CD4-positive, alpha-beta T cell treated with Interleukin-15 for 4 hours (primary cell): ENCODE measurements at regions not wholly inside any gene's neighbourhood (a gene's known extent, or its start where the extent isn't known, plus 50 kb on each side); places are given as distances from the start of the nearest gene placed in this dataset.
"Not testable (repeated sequence)": the region's sequence is repeated elsewhere in the genome, so short reads cannot be mapped to it uniquely, and the experiment has no call there.

ENCODE experiments used
- DNase-seq: peaks from one replicate; pipeline ENCODE4 v3.0.0-alpha.2; 2020; ENCODE audit warnings: low spot score

DNA sequence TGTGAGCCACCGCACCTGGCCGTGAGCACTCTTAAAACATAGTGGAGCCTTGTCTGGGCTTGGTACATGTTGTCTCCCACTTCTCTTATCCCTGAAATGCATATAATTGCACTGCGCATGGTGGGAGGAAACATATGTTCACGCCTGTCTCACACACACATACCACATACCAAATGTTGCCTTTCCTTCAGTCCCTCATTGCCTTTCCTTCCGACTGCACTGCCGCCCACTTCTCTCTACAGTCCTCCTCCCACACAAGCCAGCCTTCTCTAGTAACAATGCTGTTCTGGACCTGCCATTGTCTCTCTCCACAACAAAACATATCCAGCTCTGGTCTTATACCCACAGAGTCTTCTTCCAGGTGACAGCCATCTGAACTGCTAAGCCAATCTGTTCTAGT is 88.3 kb upstream of the PTHLH start:
- DNase-seq = no peak

DNA sequence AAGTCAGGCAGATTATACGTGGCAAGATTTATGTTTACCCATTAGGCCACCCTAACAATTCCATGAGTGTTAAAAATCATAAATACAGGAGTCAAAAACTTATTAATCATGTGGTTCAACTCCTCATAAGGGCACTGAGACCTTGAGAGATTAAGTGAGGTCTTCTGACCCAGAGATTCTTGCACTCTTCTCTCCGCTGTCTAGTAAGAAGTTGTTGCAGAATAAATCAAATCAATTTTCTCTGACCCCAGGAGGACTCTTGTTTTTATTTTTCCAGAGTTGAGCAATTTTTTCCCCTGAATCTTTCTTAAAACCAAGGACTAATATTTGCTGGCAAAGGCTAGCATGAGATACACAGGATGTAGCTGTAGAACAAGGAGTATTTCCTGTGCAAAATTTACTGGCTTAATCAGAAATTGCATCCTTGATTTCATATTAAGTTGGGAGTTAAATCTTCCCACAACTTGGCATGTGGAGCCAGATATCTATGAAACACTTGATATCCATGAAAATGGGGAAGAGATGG is 90.9 kb upstream of the PTHLH start:
- DNase-seq = no peak

DNA sequence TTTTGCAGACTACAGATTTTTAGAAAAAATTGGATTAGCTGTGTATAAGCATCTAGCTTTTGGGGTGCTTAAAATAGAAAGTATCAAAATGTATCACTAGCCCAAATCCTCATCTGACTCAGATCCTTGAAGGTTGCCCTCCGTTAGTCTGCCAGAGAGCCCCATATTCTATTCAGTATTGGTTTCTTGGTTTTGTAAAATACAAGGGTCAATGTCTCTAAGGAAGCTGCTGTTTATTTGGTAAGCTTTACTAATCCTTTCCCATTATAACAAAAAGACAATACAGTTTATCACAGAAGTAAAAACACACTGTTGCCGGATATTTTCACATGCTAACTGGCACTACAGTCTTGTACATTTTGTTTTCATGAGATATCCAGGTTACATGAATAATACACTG is 92.8 kb upstream of the PTHLH start:
- no peak for DNase-seq

DNA sequence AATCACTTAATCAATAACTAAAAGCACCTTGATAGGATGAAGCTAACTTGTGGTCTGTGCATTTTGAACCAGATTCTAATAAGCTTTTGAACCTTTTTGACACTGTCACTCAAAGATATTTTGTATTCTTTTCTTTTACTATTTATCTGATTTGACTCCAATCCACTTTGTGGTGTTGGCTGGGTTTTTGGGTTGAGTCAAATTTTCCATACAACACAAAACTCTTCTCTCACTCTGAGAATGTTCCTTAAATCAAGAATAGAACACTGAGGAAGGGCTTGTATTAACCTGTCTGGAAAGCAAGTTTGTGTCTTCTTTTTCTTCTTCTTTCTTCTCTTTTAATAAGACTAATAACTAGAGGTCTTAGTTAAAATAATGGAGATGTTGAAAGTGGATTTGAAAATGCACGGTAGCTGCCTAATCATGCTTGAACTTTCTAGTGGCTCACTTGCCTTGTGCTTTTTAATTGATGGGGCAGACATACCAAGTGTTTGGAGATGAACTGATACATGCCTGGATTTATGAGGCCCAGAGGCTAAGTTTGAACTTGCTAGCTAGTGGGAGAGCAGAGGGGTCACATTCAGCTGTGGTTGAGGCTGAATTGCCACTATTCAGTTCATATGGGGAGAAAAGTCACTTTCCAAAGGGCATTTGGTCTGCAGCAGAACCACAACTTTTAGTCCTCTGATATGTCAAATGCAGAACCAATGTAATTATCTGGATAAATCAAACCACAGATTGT is 93.5 kb upstream of the PTHLH start:
- DNase-seq = no peak

DNA sequence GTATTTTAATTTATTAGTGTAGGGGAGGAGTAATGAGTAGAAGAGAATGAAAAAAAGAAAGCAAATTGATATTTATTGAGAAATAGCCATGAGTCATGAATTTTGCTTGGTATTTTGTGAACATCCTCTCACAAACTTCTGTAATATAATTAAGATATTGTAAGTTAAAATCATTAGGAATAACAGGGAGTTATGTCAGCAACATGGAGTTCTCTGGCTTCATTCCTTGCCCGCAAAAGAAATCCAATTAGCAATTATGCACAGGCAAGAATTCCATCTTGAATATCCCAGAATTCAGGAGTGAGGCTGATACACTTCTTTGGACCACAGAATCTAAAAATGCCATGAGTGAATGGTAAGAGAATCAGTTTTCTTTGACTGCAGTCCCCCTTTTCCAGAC is 94.3 kb upstream of the PTHLH start:
- no peak for DNase-seq

DNA sequence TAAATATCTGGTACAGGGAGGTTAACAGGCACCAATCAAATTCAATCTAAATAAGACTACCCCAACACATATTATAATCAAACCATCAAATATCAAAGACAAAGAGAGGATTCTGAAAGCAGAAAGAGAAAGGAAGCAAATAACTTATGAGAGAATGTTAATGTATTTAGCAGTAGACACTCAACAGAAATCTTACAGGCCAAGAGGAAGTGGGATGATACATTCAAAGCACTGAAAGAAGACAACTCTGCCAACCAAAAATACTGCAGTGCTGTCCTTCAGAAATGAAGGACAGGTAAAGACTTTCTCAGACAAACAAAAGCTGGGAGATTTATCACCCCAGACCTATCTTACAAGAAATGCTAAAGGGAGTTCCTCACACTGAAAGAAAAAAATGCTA is 95.9 kb upstream of the PTHLH start:
- no peak for DNase-seq

DNA sequence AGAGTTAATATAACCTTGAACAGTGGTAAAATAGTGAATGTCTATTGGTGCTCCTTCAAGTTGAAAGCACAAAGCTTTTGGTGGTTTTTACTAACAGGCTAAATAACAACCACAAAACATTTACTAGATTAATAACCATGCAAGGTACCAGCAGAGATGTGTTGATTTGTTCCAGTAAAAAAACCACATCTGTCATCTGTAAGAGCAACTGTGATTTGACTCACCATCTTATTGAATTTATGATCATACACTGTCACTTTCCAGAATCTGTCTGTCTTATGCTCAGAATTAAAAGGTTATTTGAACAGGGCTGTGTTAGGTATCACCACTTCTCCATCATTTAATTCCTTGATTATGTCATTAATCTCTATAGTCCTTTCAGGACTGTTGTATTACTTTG is 107.0 kb upstream of the PTHLH start:
- DNase-seq = no peak

DNA sequence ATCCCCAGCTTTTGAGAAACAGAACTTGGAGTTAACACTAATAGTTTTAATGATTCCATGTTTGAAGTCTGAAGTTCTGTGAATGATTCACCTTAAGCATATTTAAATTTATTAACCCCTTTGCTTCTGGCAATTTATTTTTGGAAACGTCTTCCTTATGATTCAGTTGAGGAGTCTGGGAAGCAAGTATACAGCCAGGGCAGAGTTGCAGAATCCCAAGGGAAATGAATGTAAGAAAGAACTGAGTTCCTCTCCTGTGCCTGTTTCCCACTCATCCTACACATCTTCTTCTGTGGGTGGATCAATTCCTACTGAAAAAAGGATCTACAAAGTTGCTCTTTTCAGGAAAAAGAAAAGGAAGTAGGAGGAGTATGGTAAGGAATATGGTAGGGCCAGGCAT is 108.2 kb upstream of the CCDC91 start:
- no peak for DNase-seq

DNA sequence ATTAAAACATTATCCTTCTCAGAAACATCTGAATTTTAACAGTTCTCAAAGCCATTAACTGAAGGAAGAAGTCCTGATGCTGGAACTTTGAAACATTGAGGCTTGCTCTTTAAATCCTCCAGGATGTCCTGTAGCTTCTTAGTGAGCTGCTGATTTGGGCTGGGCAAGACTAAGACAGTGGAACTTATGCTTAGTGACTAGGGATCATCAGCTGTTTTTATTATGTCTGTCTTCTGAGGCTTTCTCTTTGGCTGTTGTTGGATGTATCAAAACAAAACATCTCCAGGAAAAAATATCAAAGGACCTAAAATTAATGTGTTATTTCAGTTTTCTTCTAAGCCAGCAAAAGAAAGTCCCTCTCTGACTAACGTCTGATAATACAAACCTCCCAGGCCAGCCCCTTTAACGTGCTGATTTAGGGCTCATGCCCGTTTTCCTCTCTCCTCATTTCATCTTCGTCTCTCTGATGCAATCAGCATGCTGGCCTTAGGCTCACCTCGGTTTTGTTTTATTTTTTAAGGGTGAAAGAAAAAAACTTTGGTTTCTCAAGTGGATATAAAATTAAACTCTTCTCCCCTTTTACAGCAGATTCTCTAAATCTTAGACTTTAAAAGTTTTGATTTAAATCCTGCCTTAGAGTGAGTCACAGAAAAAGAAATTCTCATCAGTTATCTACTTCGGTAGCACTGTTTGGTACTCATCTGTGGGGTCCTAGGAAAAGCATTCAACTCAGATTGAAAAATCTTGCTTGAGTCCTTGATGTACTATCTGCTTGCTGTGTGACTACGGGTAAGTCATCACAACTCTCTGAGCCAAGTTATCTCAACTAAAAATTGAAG is 106.2 kb upstream of the CCDC91 start:
- DNase-seq = no peak

DNA sequence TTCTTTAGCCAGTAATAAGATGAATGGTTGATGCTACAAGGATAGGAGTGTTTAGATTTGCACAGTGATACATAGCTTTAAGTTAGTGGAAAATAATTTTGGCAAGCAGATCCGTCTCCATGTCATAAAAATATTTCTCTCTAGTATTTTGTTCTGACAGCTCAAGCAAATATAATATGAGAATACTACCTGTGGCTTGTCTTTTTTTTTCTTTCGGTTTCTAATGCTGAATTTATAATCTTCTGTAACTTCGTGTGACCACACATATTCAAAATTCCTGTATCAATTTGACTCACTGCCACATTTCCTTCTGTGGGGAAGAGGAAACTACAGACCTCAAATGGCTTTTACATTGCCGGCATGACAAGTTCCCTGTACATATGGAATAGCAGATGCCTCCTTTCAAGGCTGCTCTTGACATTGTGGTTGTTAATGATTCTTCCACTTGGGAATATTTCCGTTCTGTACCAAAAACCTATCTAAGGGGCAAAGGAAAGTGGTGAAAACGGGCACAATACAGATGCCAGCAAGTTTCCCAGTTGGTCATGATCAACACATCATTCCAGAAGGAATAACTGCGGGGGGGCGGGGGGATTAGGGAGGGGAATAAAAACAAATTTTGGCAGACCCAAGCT is 103.6 kb upstream of the CCDC91 start:
- DNase-seq = no peak

DNA sequence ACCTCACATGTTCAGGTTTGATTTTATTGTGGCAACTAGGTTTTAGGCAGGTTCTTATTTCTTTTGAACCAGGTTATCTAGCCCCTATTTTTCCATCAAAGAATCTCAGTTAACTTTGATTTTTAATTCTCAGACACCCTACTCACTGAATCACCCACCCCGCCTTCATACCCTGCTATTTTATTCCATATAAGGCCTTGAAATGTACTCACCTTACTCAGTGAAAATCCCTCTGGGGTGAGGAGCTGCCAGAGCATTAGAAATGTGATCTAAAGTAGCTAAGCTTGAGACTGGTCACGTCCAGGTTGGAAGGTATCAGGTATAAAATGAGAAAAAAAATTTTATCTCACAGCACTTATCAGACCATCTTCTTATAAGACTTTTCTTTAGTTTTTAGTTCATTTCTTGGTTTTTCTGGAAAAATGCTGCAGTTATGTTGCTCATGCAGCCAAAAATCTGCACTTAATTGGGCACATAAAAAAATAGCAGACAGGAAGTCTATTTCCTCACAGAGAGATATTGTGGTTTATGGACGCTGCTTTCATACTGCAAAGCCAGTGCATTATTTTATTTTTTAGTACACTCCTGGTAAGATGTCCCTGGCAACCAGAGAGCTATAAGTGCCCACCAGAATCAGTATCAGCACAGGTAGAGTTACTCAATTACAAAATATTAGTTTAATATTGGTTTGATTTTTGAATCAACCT is 101.5 kb upstream of the CCDC91 start:
- DNase-seq = no peak

DNA sequence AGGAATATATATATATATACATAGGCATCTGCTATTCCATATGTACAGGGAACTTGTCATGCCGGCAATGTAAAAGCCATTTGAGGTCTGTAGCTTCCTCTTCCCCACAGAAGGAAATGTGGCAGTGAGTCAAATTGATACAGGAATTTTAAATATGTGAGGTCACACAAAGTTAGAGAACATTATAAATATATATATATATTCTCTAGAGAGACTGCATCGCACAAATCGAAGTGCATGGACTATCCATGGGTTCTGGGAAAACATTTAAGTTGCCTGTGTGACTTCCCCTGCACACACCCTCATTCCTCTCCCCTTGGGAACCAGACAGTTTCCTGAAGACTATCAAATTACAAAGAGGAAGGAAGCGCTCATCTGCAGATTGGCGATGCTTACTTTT is 100.9 kb upstream of the CCDC91 start:
- DNase-seq = no peak

DNA sequence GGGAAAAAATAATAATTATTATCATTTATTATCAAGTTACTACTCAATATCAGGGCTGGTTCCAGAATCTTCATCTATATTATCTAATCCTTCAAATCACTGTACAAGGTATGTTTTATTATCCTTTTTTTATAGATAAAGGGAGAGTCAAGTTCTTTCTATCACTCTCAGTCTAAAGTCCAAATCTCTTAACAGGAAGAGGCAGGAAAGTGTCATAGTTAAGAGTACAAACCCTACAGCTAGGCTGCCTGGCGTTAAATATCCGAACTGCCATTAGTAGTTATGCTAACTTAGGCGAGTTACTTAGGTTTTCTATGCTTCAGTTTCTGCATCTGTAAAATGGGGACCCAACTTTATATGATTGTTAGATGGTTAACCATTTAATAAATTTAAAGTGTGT is 99.4 kb upstream of the CCDC91 start:
- no peak for DNase-seq

DNA sequence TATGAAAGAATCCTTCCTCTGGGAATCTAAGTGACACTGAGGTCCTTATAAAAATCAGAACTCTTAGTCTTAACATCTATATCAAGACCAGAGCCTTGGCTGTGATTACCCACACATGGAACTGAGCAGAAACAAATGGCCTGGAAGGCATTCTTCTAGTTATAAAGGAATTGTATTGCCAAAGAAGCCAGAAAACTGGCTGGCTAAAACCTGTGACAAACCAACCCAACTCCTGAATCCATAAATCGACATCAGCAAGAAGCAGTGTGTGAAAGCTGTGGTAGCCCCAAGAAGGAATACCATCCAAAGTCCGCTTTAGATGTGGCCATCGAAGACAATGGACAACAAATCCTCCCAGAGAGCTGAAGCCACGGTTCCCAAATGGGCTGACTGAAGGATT is 97.9 kb upstream of the CCDC91 start:
- no peak for DNase-seq

DNA sequence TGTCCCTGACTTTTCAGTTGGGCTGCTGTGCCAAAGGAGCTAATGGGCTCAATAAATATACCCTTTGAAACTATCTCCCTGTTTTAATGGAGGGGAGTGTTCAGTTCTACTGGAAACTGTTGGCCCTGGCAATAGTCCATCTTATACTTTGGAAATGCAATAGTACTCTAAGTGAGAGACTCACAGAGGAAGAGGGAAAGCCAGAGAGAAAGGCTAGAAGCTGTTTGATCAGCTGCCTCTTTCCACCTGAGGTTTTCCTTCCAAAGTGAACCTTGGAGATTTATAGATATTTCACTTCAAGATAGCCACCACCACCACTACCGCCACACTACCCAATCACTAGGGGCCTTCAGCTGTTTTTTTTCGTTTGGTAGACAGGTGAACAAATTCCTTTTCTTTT is 93.6 kb upstream of the CCDC91 start:
- DNase-seq = no peak

DNA sequence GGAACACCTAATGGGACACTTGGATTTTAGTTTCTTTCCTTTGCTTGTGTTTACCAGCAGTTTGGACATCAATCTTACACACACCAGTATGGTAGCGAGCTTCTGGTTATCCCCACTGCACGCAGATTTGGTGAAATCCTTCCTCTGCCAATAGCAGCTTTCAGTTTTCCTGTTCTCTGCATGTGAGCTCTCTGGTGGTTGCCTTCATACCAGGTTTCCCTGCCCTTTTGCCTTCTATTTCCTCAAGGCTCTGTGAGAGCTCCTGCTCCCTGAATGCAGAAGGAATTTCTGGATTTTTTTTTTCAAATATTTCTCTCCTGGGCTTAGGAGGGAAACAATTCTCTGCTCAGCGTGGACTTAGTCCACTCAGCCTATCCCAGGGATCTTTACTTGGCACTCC is 93.0 kb upstream of the CCDC91 start:
- no peak for DNase-seq

DNA sequence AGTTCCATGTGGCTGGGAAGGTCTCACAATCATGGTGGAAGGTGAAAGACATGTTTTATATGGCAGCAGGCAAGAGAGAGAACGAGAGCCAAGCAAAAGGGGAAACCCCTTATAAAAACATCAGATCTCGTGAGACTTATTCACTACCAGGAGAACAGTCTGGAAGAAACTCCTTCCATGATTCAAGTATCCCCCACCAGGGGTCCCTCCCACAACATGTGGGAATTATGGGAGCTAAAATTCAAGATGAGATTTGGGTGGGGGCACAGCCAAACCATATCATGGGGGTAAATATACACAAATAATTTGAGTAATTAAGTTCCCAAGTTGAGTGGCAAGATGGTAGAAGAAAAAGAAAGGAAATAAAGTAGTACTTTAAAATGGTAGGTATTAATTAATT is 91.0 kb upstream of the CCDC91 start:
- not testable (repeated sequence) for DNase-seq

DNA sequence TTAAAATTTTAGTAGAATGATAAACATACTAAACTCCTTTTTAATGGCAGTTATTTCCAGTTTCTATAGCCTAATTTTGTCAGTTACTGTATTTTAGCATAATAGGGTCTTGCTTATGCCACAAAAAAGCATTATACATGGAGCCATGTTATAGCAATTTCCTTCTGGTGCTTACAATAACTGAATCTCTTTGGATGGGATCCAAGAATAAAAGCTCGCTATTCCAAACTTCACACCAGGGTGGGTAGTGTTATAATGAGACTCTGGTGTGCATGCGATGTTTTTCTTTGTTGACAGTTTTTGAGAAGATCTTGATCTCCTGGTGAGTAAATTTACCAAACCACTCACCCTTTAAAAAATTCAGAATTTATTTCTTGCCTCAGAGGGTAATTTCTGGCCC is 90.4 kb upstream of the CCDC91 start:
- no peak for DNase-seq

DNA sequence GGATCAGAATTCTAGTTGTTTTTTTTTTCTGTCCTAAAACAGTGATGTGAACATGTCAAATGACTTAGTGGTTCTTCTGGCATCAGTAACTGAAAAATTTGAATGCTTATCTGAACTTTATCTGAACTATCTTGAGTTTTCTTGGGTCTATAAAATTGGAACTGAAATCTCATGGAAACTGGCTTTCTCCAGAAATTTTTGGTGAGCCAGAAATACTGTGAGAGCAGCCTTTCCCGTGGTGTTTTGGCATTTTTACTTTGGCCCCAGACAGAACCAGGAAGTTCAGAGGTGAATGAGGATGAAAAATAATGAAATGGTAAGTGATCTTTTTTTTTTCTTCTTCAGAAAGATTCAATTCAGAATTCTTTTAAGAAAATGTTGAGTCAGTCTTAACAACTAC is 89.5 kb upstream of the CCDC91 start:
- no peak for DNase-seq

DNA sequence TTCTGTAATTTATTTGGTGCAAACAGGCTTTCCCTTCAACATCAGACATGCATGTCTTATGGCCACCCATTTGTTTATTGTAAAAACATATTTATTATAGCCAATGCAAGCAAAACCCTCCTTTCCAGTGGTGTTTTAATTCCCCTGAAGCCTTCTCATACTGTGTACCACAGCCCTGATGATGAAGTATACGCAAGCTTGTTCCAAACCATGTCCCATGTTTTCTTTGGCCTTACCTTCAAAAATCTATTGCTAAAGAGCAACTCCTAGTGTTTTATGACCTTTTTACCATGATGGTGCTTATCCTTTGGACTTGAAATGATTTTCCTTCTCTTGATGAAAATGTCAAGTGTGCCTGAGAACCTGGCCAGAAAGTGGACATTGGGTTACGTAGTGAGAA is 85.9 kb upstream of the CCDC91 start:
- DNase-seq = no peak

DNA sequence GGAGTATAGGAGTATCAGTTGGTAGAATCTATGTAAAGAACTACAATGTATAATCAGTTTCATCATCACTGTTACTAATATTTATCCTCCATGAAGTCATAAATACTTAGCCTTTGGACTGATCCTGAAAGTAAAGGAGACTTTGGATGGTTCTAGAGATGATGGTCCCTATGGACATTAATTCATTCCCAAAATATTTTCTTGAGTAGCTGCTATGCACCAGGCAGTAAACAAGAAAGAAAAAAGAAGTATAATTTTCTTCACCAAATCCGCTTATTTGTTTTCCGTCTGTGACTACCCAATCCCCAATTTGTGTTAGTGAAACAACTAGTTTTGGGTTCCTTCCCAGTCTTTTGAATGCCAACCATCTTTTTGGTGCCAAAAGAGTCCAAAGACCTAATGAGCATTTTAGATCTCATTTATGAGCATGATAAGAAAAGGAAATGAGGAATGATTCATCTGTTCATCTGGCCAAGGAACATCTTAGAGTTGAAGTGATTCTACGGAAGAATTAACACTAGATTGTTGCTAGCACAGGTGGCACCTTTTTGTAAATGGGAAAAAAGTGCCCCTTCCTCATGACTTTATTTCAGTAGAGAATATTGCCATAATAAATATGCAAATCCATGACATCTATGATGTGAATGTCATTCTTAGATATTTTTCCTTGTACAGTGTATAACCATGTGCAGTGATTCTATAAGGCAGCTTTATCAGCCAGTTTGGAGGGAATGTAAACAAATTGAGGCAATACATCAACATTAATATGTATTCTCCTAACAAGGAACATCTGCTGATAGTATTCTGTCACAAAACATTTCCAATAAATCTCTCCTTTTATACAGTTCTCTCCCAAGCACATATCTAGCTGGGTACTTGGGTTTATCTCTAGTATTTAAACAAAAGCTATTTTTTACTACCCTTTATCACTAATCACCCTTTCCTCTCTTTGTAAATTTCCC is 85.1 kb upstream of the CCDC91 start:
- DNase-seq = no peak
